Panc1 (cell line): ENCODE measurements at regions not wholly inside any gene's neighbourhood (a gene's known extent, or its start where the extent isn't known, plus 50 kb on each side); places are given as distances from the start of the nearest gene placed in this dataset.

Experiments used
- ATAC-seq: fragments of 200-7000 bp; cut with Tn5 transposase; 2 replicates; pipeline ENCODE4 v1.9.1; 2020; ENCODE audit warnings: mild to moderate bottlenecking, moderate library complexity
- BruUV-seq: library from RNA; stranded (reverse); fragments of 400-500 nt; replicated peaks from 2 replicates; lab custom pipeline; 2021; lab: Mats Ljungman, UMichigan
- CTCF ChIA-PET: fragments of 300-600 bp; sonication (Branson Sonifier 250); formaldehyde crosslinking; loops from one replicate; lab custom pipeline; 2022; ENCODE audit warnings: antibody characterized with exemption; lab: Charles Lee
- POLR2A ChIA-PET: fragments of 300-600 bp; sonication (Branson Sonifier 250); formaldehyde crosslinking; loops from one replicate; lab custom pipeline; 2022; ENCODE audit warnings: antibody characterized with exemption; lab: Charles Lee
- DNase-seq: peaks from one replicate; pipeline ENCODE4 v3.0.0-alpha.2; 2010; ENCODE audit warnings: low read depth, low spot score
- H3K27ac ChIP-seq: 2 replicates; pipeline ENCODE4 v1.5.1; 2011; ENCODE audit warnings: mild to moderate bottlenecking, low read length, inconsistent platforms
- H3K27me3 ChIP-seq: fragments of 200-500 bp; sonication (Bioruptor generic); 2 replicates; pipeline ENCODE4 v1.6.0; 2014; ENCODE audit warnings: low read length, inconsistent platforms; ENCODE audit not compliant: control insufficient read depth, insufficient read depth
- H3K36me3 ChIP-seq: fragments of 200-500 bp; sonication (Bioruptor generic); 2 replicates; pipeline ENCODE4 v1.5.1; 2014; ENCODE audit warnings: inconsistent platforms, mild to moderate bottlenecking, low read length, moderate library complexity; ENCODE audit not compliant: control insufficient read depth, insufficient read depth
- H3K4me1 ChIP-seq: 2 replicates; pipeline ENCODE4 v1.5.1; 2011; ENCODE audit warnings: inconsistent platforms, mild to moderate bottlenecking, low read length, moderate library complexity; ENCODE audit not compliant: control insufficient read depth, insufficient read depth
- H3K4me3 ChIP-seq, 2 experiments: 2 replicates each; pipeline ENCODE4 v1.5.1; 2011 to 2012; ENCODE audit warnings: low read depth in 2 of 2, low read length in 2 of 2, mild to moderate bottlenecking in 2 of 2, inconsistent platforms in 1 of 2, moderate library complexity in 1 of 2
- H3K9me3 ChIP-seq: fragments of 200-500 bp; sonication (Bioruptor generic); 2 replicates; pipeline ENCODE4 v1.5.1; 2014; ENCODE audit warnings: low read depth, mild to moderate bottlenecking, inconsistent platforms, low read length, moderate library complexity; ENCODE audit not compliant: control insufficient read depth, insufficient read depth
- POLR2AphosphoS5 ChIP-seq: IDR thresholded peaks from 2 replicates; pipeline ENCODE4 v1.6.1; 2012; ENCODE audit warnings: mild to moderate bottlenecking, low read depth, low read length, moderate library complexity
- REST ChIP-seq, 2 experiments: IDR thresholded peaks; 2 replicates each; pipeline ENCODE4 v1.6.1; 2011 to 2012; ENCODE audit warnings: low read depth in 2 of 2, control low read depth in 1 of 2, low read length in 1 of 2, mild to moderate bottlenecking in 1 of 2, moderate library complexity in 1 of 2; ENCODE audit not compliant: insufficient read depth in 1 of 2
- SIN3A ChIP-seq: IDR thresholded peaks from 2 replicates; pipeline ENCODE4 v1.6.1; 2012; ENCODE audit warnings: low read depth, mild to moderate bottlenecking, low read length, moderate library complexity, borderline replicate concordance; ENCODE audit not compliant: insufficient read depth
- TCF7L2 ChIP-seq: IDR thresholded peaks from 2 replicates; pipeline ENCODE4 v1.6.1; 2011; ENCODE audit warnings: mild to moderate bottlenecking, low read depth, low read length, inconsistent platforms
- in situ Hi-C: cut with HindIII; loops from 2 replicates; pipeline ENCODE4 v1.10.0; 2016; ENCODE audit warnings: low sequenced_read_pairs, low pct_unique_long_range_greater_than_20kb
- intact Hi-C: fragments of 100-400 bp; cut with micrococcal nuclease; formaldehyde crosslinking; loops from one replicate; pipeline ENCODE4 v1.10.0; 2022; ENCODE audit not compliant: unreplicated experiment
- TF ChIP-seq, protein P1 (sequence below): fragments of 450-650 bp; IDR thresholded peaks from 2 replicates; pipeline ENCODE4 v1.5.1; 2017; ENCODE audit warnings: mild to moderate bottlenecking

- intact Hi-C loops = no loop called here
- Histone ChIP-seq H3K4me1 (no peaks in the 10 kb centered on the region), H3K36me3 (no peaks in the 10 kb centered on the region), H3K27me3 (no peaks in the 10 kb centered on the region), H3K4me3 (no peak overlapping the region), H3K9me3 (no peaks in the 10 kb centered on the region), H3K27ac (no peak overlapping the region)
- no peak for TF ChIP-seq SIN3A
- no peak for TF ChIP-seq POLR2AphosphoS5
- TF ChIP-seq, protein P1, sequence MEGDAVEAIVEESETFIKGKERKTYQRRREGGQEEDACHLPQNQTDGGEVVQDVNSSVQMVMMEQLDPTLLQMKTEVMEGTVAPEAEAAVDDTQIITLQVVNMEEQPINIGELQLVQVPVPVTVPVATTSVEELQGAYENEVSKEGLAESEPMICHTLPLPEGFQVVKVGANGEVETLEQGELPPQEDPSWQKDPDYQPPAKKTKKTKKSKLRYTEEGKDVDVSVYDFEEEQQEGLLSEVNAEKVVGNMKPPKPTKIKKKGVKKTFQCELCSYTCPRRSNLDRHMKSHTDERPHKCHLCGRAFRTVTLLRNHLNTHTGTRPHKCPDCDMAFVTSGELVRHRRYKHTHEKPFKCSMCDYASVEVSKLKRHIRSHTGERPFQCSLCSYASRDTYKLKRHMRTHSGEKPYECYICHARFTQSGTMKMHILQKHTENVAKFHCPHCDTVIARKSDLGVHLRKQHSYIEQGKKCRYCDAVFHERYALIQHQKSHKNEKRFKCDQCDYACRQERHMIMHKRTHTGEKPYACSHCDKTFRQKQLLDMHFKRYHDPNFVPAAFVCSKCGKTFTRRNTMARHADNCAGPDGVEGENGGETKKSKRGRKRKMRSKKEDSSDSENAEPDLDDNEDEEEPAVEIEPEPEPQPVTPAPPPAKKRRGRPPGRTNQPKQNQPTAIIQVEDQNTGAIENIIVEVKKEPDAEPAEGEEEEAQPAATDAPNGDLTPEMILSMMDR = no peak
- TF ChIP-seq TCF7L2 = no peak
- TF ChIP-seq REST (IDR thresholded peaks at IDR 0.05; ENCODE audit: insufficient read depth in 1 of 2, low read depth in 2 of 2, low read length in 1 of 2) = no peak
- ChIA-PET CTCF (no interaction called here), POLR2A (no interaction called here)
- BruUV-seq = no TSS peak
- no peak for DNase-seq
- in situ Hi-C loops = no loop called here
- no peak for ATAC-seq
Observed at GRCh38 chr9:74444369-74444768, 52.8 kb upstream of the RORB start.
